GM20431 (cell line): ENCODE measurements at regions not wholly inside any gene's neighbourhood (a gene's known extent, or its start where the extent isn't known, plus 50 kb on each side); places are given as distances from the start of the nearest gene placed in this dataset.
"Not testable (repeated sequence)": the region's sequence is repeated elsewhere in the genome, so short reads cannot be mapped to it uniquely, and the experiment has no call there.

ENCODE experiments used
- in situ Hi-C: fragments of 300-500 bp; cut with MseI, MboI; formaldehyde crosslinking; loops from one replicate; pipeline ENCODE4 v1.15.0; 2020; ENCODE audit warnings: low sequenced_read_pairs; ENCODE audit not compliant: unreplicated experiment

DNA sequence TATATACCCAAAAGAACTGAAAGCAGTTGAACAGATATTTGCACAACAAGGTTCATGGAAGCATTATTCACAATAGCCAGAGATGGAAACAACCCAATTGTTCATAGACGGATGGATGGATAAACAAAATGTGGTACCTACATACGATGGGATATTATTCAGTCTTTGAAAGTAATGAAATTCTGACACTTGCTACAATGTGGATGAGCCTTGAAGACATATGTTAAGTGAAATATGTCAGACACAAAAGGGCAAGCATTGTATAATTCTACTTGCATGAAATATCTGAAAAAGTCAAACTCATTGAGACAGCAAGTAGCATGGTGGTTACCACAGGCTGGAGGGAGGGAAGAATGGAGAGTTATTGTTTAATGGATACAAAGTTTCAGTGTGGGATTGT is 696.1 kb downstream of the MATN1 start:
- in situ Hi-C loops = no loop called here

DNA sequence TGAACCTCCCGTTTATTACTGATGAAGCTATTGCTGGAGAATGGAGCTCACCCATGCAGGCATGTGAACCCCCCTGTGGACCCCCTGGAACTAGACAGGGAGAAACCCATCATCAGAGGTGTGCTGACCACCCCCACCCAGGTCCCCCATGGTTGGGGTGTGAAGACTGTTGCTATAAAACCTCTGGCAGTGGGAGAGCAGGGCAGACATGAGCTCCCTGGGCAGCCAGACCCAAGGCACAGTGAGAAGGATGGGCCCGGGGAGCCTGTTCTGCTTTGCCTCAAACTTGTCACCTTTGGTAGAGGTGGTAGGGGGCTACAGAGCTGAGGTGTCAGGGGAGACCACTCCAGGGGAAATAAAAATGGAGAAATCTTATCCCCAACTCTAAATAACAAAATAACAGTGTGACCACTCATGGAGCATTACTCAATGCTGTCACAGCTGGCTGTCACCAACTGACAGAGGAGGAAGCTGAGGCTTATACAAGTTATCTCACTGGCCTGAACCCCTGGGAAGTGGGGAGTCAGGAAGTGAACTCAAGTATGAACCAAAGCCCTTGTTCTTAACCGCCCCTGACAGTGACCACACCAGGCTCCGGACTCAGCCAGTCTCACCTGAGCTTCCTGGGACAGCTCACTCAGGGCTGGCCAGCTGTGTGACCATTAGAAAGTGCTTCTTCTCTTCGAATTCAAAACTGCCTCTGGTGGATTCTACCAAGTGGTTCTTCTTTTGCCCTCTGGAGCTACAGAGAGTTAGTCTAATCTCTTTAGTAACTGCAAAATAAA is 698.8 kb downstream of the MATN1 start:
- in situ Hi-C loops = no loop called here

DNA sequence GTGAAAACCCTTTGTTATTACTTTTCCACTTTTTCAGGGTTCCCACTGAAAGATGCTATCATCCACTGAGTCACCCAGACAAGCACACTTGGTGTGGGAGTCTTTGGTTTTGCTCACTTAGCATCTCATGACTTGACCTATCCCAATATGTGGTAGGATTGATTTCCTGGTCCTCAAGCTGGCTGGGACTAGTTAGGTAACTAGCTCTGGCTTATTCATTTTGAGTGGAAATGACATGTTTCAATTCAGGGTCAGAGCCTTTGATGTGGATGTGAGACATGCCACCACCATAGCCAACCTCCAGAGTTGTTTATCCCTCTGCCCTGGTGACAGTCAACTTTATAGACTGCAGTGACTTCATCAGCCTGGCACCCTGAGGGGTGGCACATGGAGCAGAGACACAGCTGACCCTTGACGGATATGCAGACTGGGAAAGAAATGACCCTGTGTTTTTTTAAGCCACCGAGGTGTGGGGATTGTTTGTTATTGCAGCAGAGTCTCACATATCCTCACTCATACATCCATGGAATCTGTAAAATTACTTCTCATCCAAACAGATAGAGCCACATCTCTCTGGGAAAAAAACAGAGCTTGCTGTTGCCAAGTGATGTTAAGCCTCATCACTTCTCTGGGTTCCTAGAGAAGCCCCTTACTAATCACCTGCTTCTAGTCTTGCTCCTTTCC is 699.9 kb downstream of the MATN1 start:
- in situ Hi-C loops = no loop called here

DNA sequence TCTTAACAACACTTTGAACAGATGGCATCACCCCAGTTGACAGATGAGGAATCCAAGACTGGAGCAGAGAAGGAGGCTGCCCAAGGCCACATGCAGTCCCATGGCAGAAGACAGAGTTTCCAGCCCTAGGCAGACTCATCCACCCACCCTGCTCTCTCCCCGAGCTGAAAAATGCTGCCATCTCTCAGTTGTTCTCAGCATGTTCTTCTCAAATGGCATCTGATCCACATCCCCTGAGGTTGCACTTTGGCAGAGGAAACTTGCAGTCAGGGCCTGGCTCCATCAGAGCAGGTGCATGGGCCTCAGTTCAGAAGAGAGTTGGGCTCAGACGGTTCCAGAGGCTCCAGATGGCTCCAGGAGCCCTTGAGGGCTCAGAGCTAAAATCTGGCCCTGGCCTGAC is 709.4 kb downstream of the MATN1 start:
- in situ Hi-C loops = no loop called here

GRCh38 chr1:30012455-30013440 is 710.6 kb downstream of the MATN1 start:
- in situ Hi-C loops = no loop called here

DNA sequence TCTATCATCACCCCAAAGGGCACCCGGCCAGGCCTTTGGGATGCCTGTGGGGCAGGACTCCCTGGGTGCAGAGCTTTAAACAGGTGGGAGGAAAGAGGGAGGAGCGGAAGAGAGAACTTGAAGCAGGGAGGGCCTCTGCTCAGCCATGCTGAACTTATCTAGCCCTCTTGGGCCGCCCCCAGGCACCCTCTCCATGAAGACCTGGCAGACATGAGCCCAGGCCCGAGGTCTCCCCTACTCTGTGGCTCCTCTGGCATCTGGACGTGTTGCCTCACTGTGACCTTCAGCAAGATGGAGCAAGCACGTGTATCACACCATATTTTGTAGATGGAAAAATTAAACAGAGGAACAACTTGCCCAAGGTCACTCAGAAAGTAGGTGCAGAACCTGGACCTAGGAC is 711.4 kb downstream of the MATN1 start:
- in situ Hi-C loops = no loop called here

- in situ Hi-C loops = no loop called here
Measured at GRCh38 chr1:30010506-30011106, 712.8 kb downstream of the MATN1 start.

DNA sequence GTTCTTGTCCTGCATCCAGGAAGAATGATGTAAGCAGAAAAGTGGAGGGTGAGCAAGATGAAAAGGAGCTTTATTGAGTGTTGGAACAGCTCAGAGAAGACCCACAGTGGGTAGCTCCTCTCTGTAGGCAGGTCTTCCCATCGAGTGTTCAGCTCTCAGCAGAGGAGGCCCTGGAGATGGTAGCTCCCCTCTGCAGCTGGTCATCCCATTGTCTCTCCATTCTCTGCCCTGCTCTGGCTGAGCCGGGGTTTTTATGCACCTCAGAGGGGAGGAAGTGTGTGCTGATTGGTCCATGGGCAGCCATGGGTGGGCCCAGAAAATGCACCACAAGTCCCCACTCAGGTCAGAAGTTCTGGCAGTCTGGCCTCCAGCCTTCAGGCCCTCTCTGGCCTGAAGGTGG is 713.7 kb downstream of the MATN1 start:
- in situ Hi-C loops = no loop called here

- in situ Hi-C loops = no loop called here
Measured at GRCh38 chr1:30008998-30009657, 714.3 kb downstream of the MATN1 start.

GRCh38 chr1:30008372-30008997 is 714.9 kb downstream of the MATN1 start:
- in situ Hi-C loops = no loop called here

GRCh38 chr1:30005972-30006619 is 717.3 kb downstream of the MATN1 start:
- in situ Hi-C loops = no loop called here

- in situ Hi-C loops = no loop called here
Measured at GRCh38 chr1:30001732-30002039, 721.7 kb downstream of the MATN1 start.

DNA sequence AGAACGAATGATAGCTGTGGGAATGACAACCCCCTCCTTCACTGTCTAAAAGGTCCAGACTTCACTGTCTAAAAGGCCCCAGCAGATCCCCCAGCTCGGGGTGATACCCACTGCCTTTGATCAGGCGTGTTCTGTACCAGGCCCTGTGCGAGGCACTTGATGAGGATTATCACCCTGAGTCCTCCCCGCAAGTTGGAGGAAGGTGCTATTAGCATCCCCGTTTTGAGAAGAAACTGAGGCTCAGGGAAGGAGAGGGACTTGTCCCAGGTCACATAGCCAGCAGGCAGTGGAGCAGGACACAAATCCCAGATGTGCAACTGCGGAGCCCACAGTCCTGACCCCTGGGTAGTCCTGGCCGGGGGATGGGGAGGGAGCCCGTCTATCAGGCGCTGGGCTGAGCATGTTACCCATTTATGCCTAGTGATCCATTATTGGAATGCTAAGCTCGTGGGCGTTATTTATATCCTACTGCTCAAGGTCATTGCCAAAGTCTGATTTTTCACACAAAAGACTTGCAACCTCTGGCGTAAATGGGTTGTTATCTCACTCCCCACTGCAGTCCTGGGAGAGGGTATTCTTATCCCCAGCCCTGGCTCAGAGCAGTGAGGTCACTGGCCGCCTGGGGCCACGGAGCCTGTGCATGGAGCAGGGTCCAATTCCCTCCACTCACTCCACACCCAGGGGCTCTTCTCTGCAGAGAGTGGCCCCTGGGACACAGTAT is 722.2 kb downstream of the MATN1 start:
- in situ Hi-C loops = no loop called here

DNA sequence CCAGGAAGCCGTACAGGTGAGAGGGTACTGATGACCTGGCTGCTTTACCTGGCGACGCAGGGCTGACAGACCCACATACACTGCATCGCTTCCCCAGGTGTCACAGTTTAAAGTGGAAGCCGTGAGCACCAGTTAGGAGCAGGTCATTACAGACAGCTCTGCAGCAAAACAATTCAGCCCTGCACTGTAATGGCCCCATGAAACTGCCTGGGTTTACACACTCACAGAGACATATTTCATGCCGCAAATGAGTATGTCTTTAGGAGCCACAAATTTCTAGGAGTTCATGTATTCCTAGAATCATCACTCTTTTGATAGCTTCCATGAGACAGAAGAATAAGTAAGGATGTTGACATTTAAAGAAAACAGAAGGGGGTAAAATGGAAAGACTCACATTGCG is 723.1 kb downstream of the MATN1 start:
- in situ Hi-C loops = no loop called here

DNA sequence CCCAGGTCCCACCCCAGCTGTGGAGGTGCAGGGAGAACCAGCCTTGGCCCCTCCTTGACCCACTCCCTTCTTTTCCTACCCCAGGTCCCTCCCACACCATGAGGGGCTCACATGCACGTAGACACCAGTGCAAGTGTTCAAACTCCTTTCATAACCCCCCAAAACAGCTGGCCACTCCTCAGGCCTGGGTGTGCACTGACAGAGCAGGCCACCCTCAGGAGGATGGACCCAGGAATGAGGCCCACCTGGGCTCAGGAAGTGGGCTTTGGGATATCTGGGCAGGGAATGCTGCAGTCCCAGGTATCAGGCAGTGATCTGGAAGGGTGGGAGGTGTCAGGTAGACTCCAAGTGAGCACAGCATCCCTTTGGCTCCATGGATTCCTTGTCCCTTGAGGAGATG is 723.8 kb downstream of the MATN1 start:
- in situ Hi-C loops = no loop called here

GRCh38 chr1:29998686-29999085 is 724.7 kb downstream of the MATN1 start:
- in situ Hi-C loops = no loop called here

GRCh38 chr1:29997818-29998217 is 725.6 kb downstream of the MATN1 start:
- in situ Hi-C loops = not testable (repeated sequence)

DNA sequence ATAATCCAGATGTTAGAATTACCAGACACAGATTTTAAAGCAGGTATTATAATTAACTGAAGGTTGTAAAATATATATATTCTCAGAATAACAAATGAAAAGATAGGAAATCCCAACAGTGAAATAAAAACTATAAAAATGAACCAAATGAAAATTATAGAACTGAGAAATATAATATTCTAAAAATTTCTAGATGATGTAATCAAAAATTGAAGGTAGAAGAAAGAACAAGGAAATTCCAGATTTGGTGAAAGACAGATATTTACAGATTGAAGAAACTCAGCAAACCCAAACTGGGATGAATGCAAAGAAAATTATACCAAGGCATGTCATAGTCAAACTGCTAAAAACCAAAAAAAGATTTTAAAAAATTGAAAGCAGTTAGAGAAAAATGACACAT is 729.4 kb downstream of the MATN1 start:
- in situ Hi-C loops = no loop called here
